Nephron (organoid): ENCODE measurements at regions not wholly inside any gene's neighbourhood (a gene's known extent, or its start where the extent isn't known, plus 50 kb on each side); places are given as distances from the start of the nearest gene placed in this dataset.
"Not testable (repeated sequence)": the region's sequence is repeated elsewhere in the genome, so short reads cannot be mapped to it uniquely, and the experiment has no call there.

Experiments
- H3K27ac Mint-ChIP-seq, 3 experiments: 2 replicates each; pipeline ENCODE4 v1.8.0; 2020; ENCODE audit warnings: mixed read lengths in 3 of 3, mild to moderate bottlenecking in 2 of 3, moderate library complexity in 1 of 3
- H3K27me3 Mint-ChIP-seq: 2 replicates; pipeline ENCODE4 v1.8.0; 2021; ENCODE audit warnings: low read depth, mild to moderate bottlenecking, moderate library complexity, mixed read lengths
- H3K36me3 Mint-ChIP-seq: 2 replicates; pipeline ENCODE4 v1.8.0; 2020; ENCODE audit warnings: low read depth, mixed read lengths
- H3K4me1 Mint-ChIP-seq: 2 replicates; pipeline ENCODE4 v1.8.0; 2020; ENCODE audit warnings: mixed read lengths
- H3K4me3 Mint-ChIP-seq, 3 experiments: 2 replicates each; pipeline ENCODE4 v1.8.0; 2020; ENCODE audit warnings: mild to moderate bottlenecking in 3 of 3, mixed read lengths in 3 of 3, moderate library complexity in 2 of 3
- H3K9me3 Mint-ChIP-seq: 2 replicates; pipeline ENCODE4 v1.8.0; 2020; ENCODE audit warnings: mixed read lengths
- CTCF ChIP-seq, 3 experiments: fragments of 200-600 bp; sonication (generic); IDR thresholded peaks; one replicate each; pipeline ENCODE4 v1.5.0; 2021; ENCODE audit warnings: antibody characterized with exemption in 3 of 3; ENCODE audit not compliant: unreplicated experiment in 3 of 3

GRCh38 chr9:102941868-102942267, 53.3 kb upstream of the CYLC2 start:
- no peak for TF ChIP-seq CTCF (IDR thresholded peaks at IDR 0.05; ENCODE audit: unreplicated experiment in 3 of 3)
- Mint-ChIP-seq H3K4me3 (no peak overlapping the region), H3K27ac (no peak overlapping the region), H3K4me1 (no peaks in the 10 kb centered on the region), H3K27me3 (no peaks in the 10 kb centered on the region), H3K36me3 (no peaks in the 10 kb centered on the region), H3K9me3 (no peaks in the 10 kb centered on the region)

DNA sequence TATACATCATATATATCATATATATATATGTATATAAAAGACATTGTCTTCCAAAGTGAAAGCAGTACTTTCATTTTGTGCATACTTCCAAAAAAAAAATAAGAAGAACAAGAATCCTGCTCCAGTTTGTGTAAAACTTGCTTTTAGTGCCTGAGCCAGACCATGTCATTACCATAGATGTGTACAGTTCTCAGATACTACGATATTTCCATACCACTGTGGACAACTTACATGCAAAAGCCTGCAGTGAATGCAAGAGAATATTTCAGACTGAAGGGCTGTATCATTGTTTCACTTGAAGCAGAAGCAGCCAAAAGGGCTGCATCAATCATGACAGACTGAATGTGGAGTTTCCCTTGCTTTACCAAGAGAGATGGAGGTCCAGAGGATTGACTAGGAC, 72.6 kb upstream of the CYLC2 start:
- no peaks in the 10 kb centered on the region for H3K27me3 Mint-ChIP-seq
- TF ChIP-seq CTCF (IDR thresholded peaks at IDR 0.05; ENCODE audit: unreplicated experiment in 3 of 3): no peak
- H3K27ac Mint-ChIP-seq: no peak overlapping the region
- H3K4me3 Mint-ChIP-seq: no peak overlapping the region
- peaks cover under 1% of the 10 kb centered on the region for H3K9me3 Mint-ChIP-seq
- H3K4me1 Mint-ChIP-seq: no peaks in the 10 kb centered on the region
- H3K36me3 Mint-ChIP-seq: no peaks in the 10 kb centered on the region

DNA sequence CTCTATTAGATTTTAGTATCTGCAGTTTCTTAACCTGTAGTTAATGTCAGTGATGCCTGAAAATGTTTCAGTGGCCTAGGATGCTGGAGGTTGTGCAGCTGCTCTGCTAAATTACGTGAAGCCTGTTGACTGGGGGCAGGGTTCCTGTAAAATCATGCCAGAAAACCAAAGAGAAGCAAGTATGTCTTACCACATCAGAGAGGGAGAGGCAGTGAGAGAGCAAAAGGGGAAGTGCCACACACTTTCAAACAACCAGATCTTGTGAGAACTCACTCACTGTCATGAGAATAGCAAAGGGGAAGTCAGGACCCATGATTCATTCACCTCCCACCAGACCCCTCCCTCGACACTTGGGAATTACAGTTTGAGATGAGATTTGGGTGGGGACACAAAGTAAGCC, 83.9 kb upstream of the CYLC2 start:
- H3K27me3 Mint-ChIP-seq: no peaks in the 10 kb centered on the region
- H3K36me3 Mint-ChIP-seq: no peaks in the 10 kb centered on the region
- no peaks in the 10 kb centered on the region for H3K9me3 Mint-ChIP-seq
- H3K27ac Mint-ChIP-seq: no peak overlapping the region
- no peak overlapping the region for H3K4me3 Mint-ChIP-seq
- no peaks in the 10 kb centered on the region for H3K4me1 Mint-ChIP-seq
- no peak for TF ChIP-seq CTCF (IDR thresholded peaks at IDR 0.05; ENCODE audit: unreplicated experiment in 3 of 3)

DNA sequence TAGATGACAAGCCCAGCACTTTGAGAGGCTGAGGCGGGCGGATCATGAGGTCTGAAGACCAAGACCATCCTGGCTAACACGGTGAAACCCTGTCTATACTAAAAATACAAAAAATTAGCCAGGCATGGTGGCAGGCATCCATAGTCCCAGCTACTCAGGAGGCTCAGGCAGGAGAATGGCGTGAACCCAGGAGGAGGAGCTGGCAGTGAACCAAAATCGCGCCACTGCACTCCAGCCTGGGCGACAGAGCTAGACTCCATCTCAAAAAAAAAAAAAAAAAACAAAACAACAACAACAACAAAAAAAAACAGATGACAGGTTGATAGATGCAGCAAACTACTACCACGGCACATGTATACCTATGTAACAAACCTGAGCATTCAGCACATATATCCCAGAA, 89.3 kb upstream of the CYLC2 start:
- not testable (repeated sequence) for H3K4me1 Mint-ChIP-seq, H3K27ac Mint-ChIP-seq, H3K27me3 Mint-ChIP-seq, H3K4me3 Mint-ChIP-seq, H3K36me3 Mint-ChIP-seq
- peaks cover 15% of the 10 kb centered on the region for H3K9me3 Mint-ChIP-seq

- Mint-ChIP-seq H3K27me3 (no peaks in the 10 kb centered on the region), H3K4me3 (no peak overlapping the region), H3K36me3 (no peaks in the 10 kb centered on the region), H3K9me3 (no peaks in the 10 kb centered on the region), H3K27ac (no peak overlapping the region), H3K4me1 (no peaks in the 10 kb centered on the region)
- TF ChIP-seq CTCF (IDR thresholded peaks at IDR 0.05; ENCODE audit: unreplicated experiment in 3 of 3): no peak
These were observed 103.1 kb upstream of the CYLC2 start for GRCh38 chr9:102892025-102892424.

DNA sequence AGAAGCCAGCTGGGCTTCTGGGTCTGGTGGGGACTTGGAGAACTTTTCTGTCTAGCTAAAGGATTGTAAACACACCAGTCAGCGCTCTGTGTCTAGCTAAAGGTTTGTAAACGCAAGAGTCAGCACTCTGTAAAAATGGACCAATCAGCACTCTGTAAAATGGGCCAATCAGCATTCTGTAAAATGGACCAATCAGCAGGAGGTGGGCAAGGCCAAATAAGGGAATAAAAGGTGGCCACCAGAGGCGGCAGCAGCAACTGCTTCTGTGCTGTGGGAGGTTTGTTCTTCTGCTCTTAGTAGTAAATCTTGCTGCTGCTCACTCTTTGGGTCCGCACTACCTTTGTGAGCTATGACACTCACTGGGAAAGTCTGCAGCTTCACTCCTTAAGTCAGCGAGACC, 106.4 kb upstream of the CYLC2 start:
- H3K27me3 Mint-ChIP-seq, H3K9me3 Mint-ChIP-seq, H3K4me3 Mint-ChIP-seq, H3K27ac Mint-ChIP-seq, H3K36me3 Mint-ChIP-seq, H3K4me1 Mint-ChIP-seq: not testable (repeated sequence)

DNA sequence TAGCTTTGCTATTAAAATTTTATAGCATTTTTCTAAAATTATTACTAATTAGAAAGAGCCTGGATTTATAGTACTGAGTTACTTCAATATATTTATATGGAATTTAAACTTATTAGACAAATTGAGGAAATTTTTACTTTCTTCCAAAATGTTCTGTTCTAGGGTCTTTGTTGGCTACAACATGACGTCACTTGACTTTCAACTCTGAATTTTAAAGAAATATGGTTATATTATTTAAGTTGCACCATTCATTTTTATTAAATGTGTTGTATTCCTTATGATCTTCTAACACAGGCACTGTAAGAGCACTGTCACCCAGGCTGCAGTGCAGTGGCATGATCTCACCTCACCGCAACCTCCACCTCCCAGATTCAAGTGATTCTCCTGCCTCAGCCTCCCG, 119.4 kb upstream of the CYLC2 start:
- Mint-ChIP-seq H3K4me3 (no peak overlapping the region), H3K9me3 (no peaks in the 10 kb centered on the region), H3K36me3 (no peaks in the 10 kb centered on the region), H3K4me1 (no peaks in the 10 kb centered on the region), H3K27ac (no peak overlapping the region), H3K27me3 (no peaks in the 10 kb centered on the region)
- TF ChIP-seq CTCF (IDR thresholded peaks at IDR 0.05; ENCODE audit: unreplicated experiment in 3 of 3): no peak
